ENCODE measurements at regions not wholly inside any gene's neighbourhood (a gene's known extent, or its start where the extent isn't known, plus 50 kb on each side); places are given as distances from the start of the nearest gene placed in this dataset.

DNA sequence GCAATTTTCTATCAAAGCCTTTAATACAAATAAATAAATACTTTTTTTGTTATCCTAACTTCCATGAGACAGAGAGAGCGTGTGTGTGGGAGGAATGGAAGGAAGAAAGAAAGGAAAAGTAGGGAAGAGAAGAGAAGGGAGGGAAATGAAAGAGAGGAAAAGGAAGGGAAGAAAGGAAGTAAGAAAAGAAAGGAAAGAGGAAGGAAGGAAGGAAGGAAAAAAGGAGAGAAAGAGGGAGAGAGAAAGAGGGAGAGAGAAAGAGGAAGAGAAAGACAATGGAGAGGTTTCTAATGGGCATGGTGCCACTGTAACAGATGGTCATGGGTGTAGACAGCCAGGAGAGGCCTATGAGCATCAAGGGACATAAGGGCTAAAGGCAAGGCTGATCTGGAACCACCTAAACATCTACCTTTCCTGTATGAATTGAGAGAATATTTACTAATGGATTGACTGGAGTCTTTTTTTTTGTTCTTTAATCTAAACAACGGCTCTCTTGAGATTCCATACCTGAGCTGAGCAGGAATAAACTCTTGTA, 234.9 kb downstream of the PTPRC start:
- H3K9me3 ChIP-seq (ENCODE audit: low read length): peaks cover 3% of the 10 kb centered on the region
- H3K36me3 ChIP-seq (ENCODE audit: insufficient read depth, low read length): peaks cover 10% of the 10 kb centered on the region
- H3K27me3 ChIP-seq (ENCODE audit: insufficient read depth, low read length): no peaks in the 10 kb centered on the region
- H3K4me3 ChIP-seq (ENCODE audit: low read length): no peak overlapping the region
- peaks cover 7% of the 10 kb centered on the region for H3K4me1 ChIP-seq (ENCODE audit: insufficient read depth, low read length)
- no peak overlapping the region for H2AFZ ChIP-seq (ENCODE audit: low read depth, low read length)

DNA sequence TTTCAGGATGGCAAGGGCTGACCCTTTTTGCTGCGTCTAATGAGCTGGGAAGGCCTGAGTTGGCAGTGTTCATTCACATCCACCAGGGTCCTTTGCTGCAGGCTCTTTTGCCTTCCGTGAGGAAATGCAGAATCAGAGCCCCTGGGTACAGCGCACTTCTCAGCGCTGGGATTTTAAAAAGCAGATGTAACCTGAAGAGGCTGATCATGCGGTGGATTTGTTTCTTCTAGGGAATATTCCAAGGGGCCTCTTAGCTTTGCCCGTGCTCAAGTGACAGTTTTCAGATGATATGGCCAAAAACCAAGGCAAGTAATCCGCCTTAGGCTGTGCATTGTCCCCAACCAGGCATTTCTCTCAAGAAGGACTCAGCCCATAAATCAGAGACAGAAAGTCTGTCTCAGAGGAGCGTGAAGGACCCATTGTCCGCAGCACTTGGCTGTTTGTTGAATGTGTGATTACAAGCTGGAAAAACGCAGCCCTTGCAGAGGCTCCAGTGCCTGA, 237.6 kb downstream of the PTPRC start:
- Histone ChIP-seq H3K9me3 (ENCODE audit: low read length) (peaks cover 3% of the 10 kb centered on the region), H3K4me1 (ENCODE audit: insufficient read depth, low read length) (peaks cover 7% of the 10 kb centered on the region), H3K36me3 (ENCODE audit: insufficient read depth, low read length) (peaks cover 14% of the 10 kb centered on the region), H2AFZ (ENCODE audit: low read depth, low read length) (no peak overlapping the region), H3K27me3 (ENCODE audit: insufficient read depth, low read length) (no peaks in the 10 kb centered on the region), H3K4me3 (ENCODE audit: low read length) (peak overlapping the region; percentile 16)

DNA sequence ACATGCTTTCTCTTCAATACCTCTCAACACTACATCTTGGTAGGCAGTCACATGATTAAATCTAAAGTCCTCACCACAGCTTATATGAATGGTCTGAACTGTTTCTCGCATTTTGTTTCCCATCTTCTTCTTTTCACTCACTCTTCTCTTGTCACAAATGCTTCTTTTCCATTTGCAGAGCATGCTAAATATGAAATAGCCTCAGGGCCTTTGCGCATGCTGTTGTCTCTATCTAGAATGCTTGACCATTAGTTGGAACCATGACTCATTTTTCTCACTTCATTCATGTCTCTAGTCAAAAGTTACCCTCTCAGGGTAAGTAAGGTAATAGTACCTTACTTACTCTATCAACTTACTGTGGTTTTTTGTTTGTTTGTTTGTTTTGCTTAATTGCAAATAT, 239.7 kb downstream of the PTPRC start:
- Histone ChIP-seq H3K4me1 (ENCODE audit: insufficient read depth, low read length) (peaks cover 7% of the 10 kb centered on the region), H3K27me3 (ENCODE audit: insufficient read depth, low read length) (no peaks in the 10 kb centered on the region), H3K4me3 (ENCODE audit: low read length) (no peak overlapping the region), H3K9me3 (ENCODE audit: low read length) (peaks cover 3% of the 10 kb centered on the region), H2AFZ (ENCODE audit: low read depth, low read length) (no peak overlapping the region), H3K36me3 (ENCODE audit: insufficient read depth, low read length) (peaks cover 14% of the 10 kb centered on the region)

DNA sequence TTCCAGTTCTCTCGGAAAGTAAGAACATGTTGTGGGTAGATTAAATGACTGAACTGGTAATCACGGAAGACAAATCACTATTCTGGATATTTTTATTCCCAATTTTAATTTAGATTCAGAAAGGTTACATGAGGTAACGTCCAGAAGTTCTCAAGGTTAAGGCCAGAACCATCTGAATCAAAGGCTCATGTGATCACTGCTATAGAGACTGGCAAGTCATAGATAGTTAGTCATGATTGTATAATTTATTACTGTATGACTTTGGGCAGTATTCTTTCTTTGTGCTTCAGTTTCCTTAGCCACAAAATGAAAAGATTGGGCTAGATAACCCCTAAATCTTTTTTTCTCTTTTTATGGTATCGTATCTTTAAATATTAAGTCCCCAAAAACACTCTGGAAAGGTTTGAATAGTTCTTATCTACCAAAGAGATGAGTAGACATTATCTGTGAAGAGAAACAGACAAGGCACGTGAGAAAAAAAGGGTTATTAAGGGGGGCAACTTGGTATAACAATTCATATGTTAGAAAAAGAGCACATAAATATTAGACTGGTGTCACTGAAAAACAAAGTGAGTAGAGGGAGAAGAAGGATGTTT, 241.0 kb downstream of the PTPRC start:
- peaks cover 14% of the 10 kb centered on the region for H3K36me3 ChIP-seq (ENCODE audit: insufficient read depth, low read length)
- no peaks in the 10 kb centered on the region for H3K9me3 ChIP-seq (ENCODE audit: low read length)
- peaks cover 7% of the 10 kb centered on the region for H3K4me1 ChIP-seq (ENCODE audit: insufficient read depth, low read length)
- H3K27me3 ChIP-seq (ENCODE audit: insufficient read depth, low read length): no peaks in the 10 kb centered on the region
- no peak overlapping the region for H3K4me3 ChIP-seq (ENCODE audit: low read length)
- no peak overlapping the region for H2AFZ ChIP-seq (ENCODE audit: low read depth, low read length)

DNA sequence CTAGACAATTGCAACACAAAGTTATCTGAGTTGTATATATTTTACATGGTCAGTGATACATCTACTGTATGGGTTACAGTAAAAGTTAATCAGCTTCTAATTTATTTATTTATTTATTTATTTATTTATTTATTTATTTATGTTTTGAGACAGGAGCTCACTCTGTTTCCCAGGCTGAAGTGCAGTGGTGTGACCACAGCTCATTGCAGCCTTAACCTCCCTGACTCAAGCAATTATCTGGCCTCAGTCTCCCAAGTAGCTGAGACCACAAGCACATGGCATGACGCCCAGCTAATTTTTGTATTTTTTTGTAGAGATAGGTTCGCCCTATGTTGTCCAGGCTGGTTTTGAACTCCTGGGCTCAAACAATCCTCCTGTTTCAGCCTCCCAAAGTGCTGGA, 241.6 kb downstream of the PTPRC start:
- no peaks in the 10 kb centered on the region for H3K27me3 ChIP-seq (ENCODE audit: insufficient read depth, low read length)
- H3K36me3 ChIP-seq (ENCODE audit: insufficient read depth, low read length): peaks cover 14% of the 10 kb centered on the region
- no peak overlapping the region for H3K4me3 ChIP-seq (ENCODE audit: low read length)
- no peak overlapping the region for H2AFZ ChIP-seq (ENCODE audit: low read depth, low read length)
- no peaks in the 10 kb centered on the region for H3K9me3 ChIP-seq (ENCODE audit: low read length)
- peaks cover 7% of the 10 kb centered on the region for H3K4me1 ChIP-seq (ENCODE audit: insufficient read depth, low read length)

DNA sequence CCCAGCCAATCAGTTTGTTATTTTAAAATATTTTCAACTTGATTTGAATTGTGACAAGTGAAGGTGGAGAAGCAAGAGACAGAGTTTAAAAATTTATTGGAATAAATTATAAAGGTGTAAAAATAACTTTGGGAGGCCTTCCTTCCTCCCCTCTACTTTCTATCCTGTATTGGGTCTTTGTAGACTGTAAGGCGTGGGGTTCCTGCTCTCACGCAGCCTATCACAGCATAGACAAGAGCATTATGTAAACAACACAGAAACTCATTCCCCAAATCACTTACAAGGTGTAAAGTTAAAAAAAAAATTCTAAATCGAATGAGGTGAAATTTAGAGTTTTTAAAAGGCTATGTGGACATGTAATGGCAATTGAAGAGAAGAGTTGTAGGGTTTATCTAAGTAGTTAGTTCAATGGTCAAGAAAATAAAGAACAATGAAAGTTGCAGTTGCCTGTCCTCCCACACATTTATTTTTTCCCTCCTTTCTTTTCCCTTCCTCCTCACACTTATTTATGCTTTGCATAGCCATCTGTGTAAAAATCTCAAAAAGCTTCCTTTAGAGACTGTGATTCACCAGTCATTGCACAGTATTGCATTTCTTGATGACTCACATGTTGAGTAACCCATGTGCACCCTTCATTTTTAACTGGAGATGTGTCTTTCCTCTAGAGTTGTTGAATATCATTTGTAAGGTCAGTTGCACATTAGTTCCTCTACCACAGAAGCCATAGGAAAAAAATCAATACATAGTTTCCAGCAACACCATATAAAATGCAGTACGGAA, 242.2 kb downstream of the PTPRC start:
- H3K9me3 ChIP-seq (ENCODE audit: low read length): no peaks in the 10 kb centered on the region
- H3K36me3 ChIP-seq (ENCODE audit: insufficient read depth, low read length): peaks cover 12% of the 10 kb centered on the region
- no peak overlapping the region for H2AFZ ChIP-seq (ENCODE audit: low read depth, low read length)
- no peak overlapping the region for H3K4me3 ChIP-seq (ENCODE audit: low read length)
- H3K27me3 ChIP-seq (ENCODE audit: insufficient read depth, low read length): no peaks in the 10 kb centered on the region
- H3K4me1 ChIP-seq (ENCODE audit: insufficient read depth, low read length): peaks cover 4% of the 10 kb centered on the region

DNA sequence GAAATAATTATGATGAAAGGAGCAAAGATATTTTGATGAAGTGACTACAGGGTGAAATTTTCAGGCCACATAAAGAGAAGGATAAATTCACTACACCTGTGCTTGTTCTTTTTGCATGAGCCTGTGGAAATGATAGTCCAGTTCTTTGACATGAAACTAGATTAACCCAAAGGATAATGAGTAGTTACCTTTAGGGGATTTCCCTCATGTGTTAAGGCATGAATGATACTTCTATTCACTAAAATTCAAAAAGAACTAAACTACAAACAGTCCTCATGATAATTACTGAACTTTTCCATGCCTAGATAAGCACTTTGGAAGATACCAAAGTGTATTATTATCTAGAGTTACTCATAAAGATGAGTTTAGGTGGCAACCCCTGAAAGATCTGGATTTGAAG, 244.3 kb downstream of the PTPRC start:
- no peak overlapping the region for H3K4me3 ChIP-seq (ENCODE audit: low read length)
- H3K4me1 ChIP-seq (ENCODE audit: insufficient read depth, low read length): no peaks in the 10 kb centered on the region
- H3K36me3 ChIP-seq (ENCODE audit: insufficient read depth, low read length): peaks cover 10% of the 10 kb centered on the region
- no peak overlapping the region for H2AFZ ChIP-seq (ENCODE audit: low read depth, low read length)
- no peaks in the 10 kb centered on the region for H3K27me3 ChIP-seq (ENCODE audit: insufficient read depth, low read length)
- no peaks in the 10 kb centered on the region for H3K9me3 ChIP-seq (ENCODE audit: low read length)

DNA sequence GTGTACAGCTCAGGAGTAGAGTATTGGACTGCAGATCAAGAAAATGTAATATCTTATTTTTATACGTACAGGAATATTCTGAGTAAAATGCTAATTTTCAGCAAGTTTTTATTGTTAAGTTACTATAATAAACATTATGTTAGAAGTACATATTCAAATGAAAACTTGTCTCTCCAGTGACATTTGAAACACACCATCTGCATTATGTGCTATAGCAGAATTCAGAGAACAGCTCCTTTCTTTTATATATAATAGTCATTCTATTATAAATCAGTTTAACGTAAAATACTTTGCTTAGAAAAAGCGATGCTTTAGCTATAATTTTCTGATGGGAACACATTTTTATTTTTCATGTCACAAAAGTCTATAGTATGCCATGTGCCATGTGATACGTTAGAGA, 249.0 kb downstream of the PTPRC start:
- H3K36me3 ChIP-seq (ENCODE audit: insufficient read depth, low read length): peaks cover 7% of the 10 kb centered on the region
- H3K9me3 ChIP-seq (ENCODE audit: low read length): no peaks in the 10 kb centered on the region
- H3K27me3 ChIP-seq (ENCODE audit: insufficient read depth, low read length): no peaks in the 10 kb centered on the region
- no peaks in the 10 kb centered on the region for H3K4me1 ChIP-seq (ENCODE audit: insufficient read depth, low read length)
- no peak overlapping the region for H3K4me3 ChIP-seq (ENCODE audit: low read length)
- no peak overlapping the region for H2AFZ ChIP-seq (ENCODE audit: low read depth, low read length)

DNA sequence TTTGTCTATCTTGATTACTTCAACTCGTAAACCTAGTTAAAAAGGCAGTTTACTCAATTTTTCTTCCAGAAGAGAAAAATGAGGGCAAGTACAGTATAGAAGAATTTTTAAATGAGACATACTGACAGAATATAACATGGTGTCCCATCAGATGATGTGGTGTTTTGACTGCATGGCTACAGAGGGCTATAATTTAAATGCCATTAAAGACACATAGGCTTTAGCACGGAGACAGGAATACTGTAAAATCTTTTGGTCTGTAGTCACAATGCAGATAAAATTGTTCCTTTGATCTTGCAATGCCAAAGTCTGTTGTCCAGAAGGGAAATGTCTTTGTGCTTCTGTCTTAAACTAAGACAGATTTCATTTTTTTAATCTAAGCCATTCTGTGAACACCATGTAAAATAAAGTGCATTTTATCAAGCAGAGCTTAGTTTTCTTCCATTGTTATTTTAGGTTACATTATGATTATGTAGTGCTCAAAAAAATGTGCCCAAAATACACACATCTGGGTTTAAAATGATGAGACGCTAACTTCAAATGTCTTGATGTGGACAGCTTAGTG, 249.6 kb downstream of the PTPRC start:
- H3K27me3 ChIP-seq (ENCODE audit: insufficient read depth, low read length): no peaks in the 10 kb centered on the region
- H3K4me3 ChIP-seq (ENCODE audit: low read length): no peak overlapping the region

DNA sequence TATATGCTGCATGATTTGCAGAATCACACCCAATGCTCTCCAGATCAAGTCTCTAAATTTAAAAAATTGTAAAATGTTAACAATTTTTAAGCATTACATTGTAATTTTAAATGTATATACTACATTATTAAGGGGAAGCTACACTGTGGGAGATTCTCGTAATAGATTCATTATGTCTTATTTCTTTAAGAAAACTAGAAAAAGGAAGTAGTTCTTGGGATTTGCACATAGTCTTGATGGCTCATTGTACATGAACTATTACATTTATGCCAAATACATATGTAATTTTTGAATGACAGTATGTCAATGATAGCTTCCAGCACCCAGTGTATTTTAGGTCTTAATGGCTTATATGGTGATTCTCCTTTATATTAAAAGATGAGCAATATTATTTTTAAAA, 250.3 kb downstream of the PTPRC start:
- Histone ChIP-seq H3K4me1 (ENCODE audit: insufficient read depth, low read length) (no peaks in the 10 kb centered on the region), H3K36me3 (ENCODE audit: insufficient read depth, low read length) (peaks cover 7% of the 10 kb centered on the region), H3K4me3 (ENCODE audit: low read length) (no peak overlapping the region), H2AFZ (ENCODE audit: low read depth, low read length) (no peak overlapping the region), H3K9me3 (ENCODE audit: low read length) (no peaks in the 10 kb centered on the region), H3K27me3 (ENCODE audit: insufficient read depth, low read length) (no peaks in the 10 kb centered on the region)

More for the DNA sequence above, 249.6 kb downstream of the PTPRC start:
- Histone ChIP-seq H3K36me3 (ENCODE audit: insufficient read depth, low read length) (peaks cover 7% of the 10 kb centered on the region), H3K4me1 (ENCODE audit: insufficient read depth, low read length) (no peaks in the 10 kb centered on the region), H2AFZ (ENCODE audit: low read depth, low read length) (no peak overlapping the region), H3K9me3 (ENCODE audit: low read length) (no peaks in the 10 kb centered on the region)

DNA sequence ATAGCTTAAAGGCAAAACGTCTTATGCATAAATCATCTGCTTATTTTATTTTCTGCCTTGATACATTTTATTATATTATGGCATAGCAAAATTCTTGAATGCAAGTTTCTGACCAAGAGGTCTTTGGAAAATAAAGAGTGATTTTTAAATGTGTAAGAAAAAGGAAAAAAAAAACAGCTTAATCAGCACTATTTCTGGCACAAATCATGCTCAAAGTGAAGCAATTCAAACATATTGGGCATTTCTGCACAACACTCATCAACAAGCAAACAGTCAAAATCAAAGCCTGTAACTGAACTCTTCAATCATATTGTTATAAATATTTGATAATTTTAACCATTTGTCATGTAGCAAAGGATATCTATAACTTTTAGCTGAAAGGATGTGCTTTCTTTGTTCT, 250.9 kb downstream of the PTPRC start:
- no peaks in the 10 kb centered on the region for H3K9me3 ChIP-seq (ENCODE audit: low read length)
- H3K4me3 ChIP-seq (ENCODE audit: low read length): no peak overlapping the region
- no peaks in the 10 kb centered on the region for H3K4me1 ChIP-seq (ENCODE audit: insufficient read depth, low read length)
- no peak overlapping the region for H2AFZ ChIP-seq (ENCODE audit: low read depth, low read length)
- H3K27me3 ChIP-seq (ENCODE audit: insufficient read depth, low read length): no peaks in the 10 kb centered on the region
- peaks cover 7% of the 10 kb centered on the region for H3K36me3 ChIP-seq (ENCODE audit: insufficient read depth, low read length)

DNA sequence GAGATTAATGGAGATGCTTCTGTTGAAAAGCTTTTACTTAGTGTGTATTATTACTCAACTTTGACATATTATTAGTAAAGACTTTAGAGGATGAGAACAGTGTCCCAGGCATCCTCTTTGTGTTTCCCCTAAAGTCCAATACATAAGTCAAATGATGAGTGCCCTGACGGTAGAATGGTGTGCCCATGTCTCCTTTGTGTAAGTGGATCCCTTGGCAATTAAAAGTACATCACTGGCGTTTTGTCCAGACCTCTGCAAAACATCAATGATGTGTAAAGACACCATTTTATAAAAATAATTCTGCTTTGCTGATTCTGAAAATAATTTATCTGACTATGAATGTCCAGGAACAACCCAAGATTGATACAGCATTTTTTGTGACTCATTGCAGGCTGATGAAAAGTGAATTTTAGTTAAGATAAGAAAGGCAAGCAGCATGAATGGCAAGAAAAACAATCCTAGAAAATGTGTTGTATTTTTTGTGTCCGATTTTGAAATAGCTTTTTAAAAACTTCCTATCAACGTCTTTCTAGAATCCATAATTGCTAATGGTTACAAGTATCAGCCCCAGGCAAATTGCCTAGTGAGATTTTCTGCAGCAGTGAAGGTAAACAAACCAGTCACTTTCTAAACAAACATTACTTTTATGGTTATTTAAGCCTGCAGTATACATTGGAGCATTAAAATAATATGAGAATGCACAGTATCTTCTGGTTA, 251.5 kb downstream of the PTPRC start:
- H3K27me3 ChIP-seq (ENCODE audit: insufficient read depth, low read length): no peaks in the 10 kb centered on the region
- H3K4me1 ChIP-seq (ENCODE audit: insufficient read depth, low read length): no peaks in the 10 kb centered on the region
- no peaks in the 10 kb centered on the region for H3K9me3 ChIP-seq (ENCODE audit: low read length)
- H3K4me3 ChIP-seq (ENCODE audit: low read length): no peak overlapping the region
- no peak overlapping the region for H2AFZ ChIP-seq (ENCODE audit: low read depth, low read length)
- H3K36me3 ChIP-seq (ENCODE audit: insufficient read depth, low read length): peaks cover 7% of the 10 kb centered on the region

DNA sequence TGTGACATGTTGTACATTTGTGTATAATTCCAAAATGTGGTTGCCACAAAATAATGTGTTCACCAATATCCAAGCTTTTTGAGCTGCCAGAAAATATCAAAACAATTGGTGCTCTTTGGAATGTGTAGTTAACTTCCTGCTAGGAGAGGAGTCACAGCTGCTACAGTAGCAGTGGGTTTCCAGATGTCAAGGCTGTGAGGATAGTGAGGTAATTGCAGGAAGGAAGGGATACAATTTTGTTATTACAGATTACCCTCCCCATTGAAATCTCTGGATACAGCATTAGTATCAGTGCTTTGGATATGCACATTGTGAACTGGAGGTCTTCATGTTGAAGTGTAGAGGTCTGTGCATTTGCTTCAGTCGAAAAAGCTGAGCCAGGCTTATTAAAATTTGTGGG, 253.2 kb downstream of the PTPRC start:
- no peak overlapping the region for H2AFZ ChIP-seq (ENCODE audit: low read depth, low read length)
- H3K9me3 ChIP-seq (ENCODE audit: low read length): no peaks in the 10 kb centered on the region
- H3K36me3 ChIP-seq (ENCODE audit: insufficient read depth, low read length): peaks cover 12% of the 10 kb centered on the region
- H3K27me3 ChIP-seq (ENCODE audit: insufficient read depth, low read length): no peaks in the 10 kb centered on the region
- H3K4me3 ChIP-seq (ENCODE audit: low read length): no peak overlapping the region
- no peaks in the 10 kb centered on the region for H3K4me1 ChIP-seq (ENCODE audit: insufficient read depth, low read length)

All from neuron (in vitro differentiated cells).